H9 (cell line): ENCODE measurements at regions not wholly inside any gene's neighbourhood (a gene's known extent, or its start where the extent isn't known, plus 50 kb on each side); places are given as distances from the start of the nearest gene placed in this dataset.

Source experiments
- DNase-seq: peaks from one replicate; pipeline ENCODE4 v3.0.0-alpha.2; 2017
- H2AFZ ChIP-seq: one replicate; pipeline ENCODE4 v1.6.1; 2013; ENCODE audit warnings: mild to moderate bottlenecking, low read length, control low read depth, moderate library complexity
- H2AK5ac ChIP-seq: 2 replicates; pipeline ENCODE4 v1.6.1; 2013; ENCODE audit warnings: low read length, control low read depth, mixed read lengths; ENCODE audit not compliant: insufficient read length
- H2BK120ac ChIP-seq: one replicate; pipeline ENCODE4 v1.6.1; 2013; ENCODE audit warnings: low read depth, mild to moderate bottlenecking, low read length, control low read depth, inconsistent platforms; ENCODE audit not compliant: poor library complexity, severe bottlenecking
- H2BK12ac ChIP-seq: 2 replicates; pipeline ENCODE4 v1.6.1; 2013; ENCODE audit warnings: low read length, control low read depth, mixed read lengths, low read depth; ENCODE audit not compliant: insufficient read length
- H2BK15ac ChIP-seq: 2 replicates; pipeline ENCODE4 v1.6.1; 2013; ENCODE audit warnings: low read depth, low read length, control low read depth
- H2BK20ac ChIP-seq: one replicate; pipeline ENCODE4 v1.6.1; 2013; ENCODE audit warnings: low read depth, mild to moderate bottlenecking, low read length, control low read depth, inconsistent platforms; ENCODE audit not compliant: poor library complexity, severe bottlenecking
- H2BK5ac ChIP-seq: 2 replicates; pipeline ENCODE4 v1.6.1; 2013; ENCODE audit warnings: low read length, control low read depth, mixed read lengths; ENCODE audit not compliant: insufficient read length
- H3K14ac ChIP-seq: 2 replicates; pipeline ENCODE4 v1.6.1; 2013; ENCODE audit warnings: low read length, control low read depth; ENCODE audit not compliant: insufficient read depth
- H3K18ac ChIP-seq: 2 replicates; pipeline ENCODE4 v1.6.1; 2013; ENCODE audit warnings: low read depth, mild to moderate bottlenecking, mixed read lengths, low read length, control low read depth; ENCODE audit not compliant: insufficient read length
- H3K23ac ChIP-seq: 2 replicates; pipeline ENCODE4 v1.6.1; 2013; ENCODE audit warnings: low read length, control low read depth, mixed read lengths, low read depth; ENCODE audit not compliant: insufficient read length
- H3K23me2 ChIP-seq: 2 replicates; pipeline ENCODE4 v1.6.1; 2013; ENCODE audit warnings: low read depth, mild to moderate bottlenecking, mixed read lengths, low read length, control low read depth; ENCODE audit not compliant: insufficient read length, poor library complexity, severe bottlenecking
- H3K27ac ChIP-seq: 2 replicates; pipeline ENCODE4 v1.5.1; 2013; ENCODE audit warnings: low read length, control low read depth, mixed read lengths, low read depth; ENCODE audit not compliant: insufficient read length
- H3K27me3 ChIP-seq: 2 replicates; pipeline ENCODE4 v1.6.1; 2013; ENCODE audit warnings: low read length, control low read depth, inconsistent platforms; ENCODE audit not compliant: insufficient read depth
- H3K4ac ChIP-seq: 2 replicates; pipeline ENCODE4 v1.6.1; 2013; ENCODE audit warnings: low read depth, mild to moderate bottlenecking, control low read depth, inconsistent platforms, low read length, moderate library complexity
- H3K4me1 ChIP-seq: 2 replicates; pipeline ENCODE4 v1.6.1; 2013; ENCODE audit warnings: low read length, control low read depth, inconsistent platforms; ENCODE audit not compliant: insufficient read depth
- H3K4me2 ChIP-seq: 2 replicates; pipeline ENCODE4 v1.6.1; 2013; ENCODE audit warnings: low read length, control low read depth, mixed read lengths; ENCODE audit not compliant: insufficient read length, insufficient read depth
- H3K56ac ChIP-seq: 2 replicates; pipeline ENCODE4 v1.6.1; 2013; ENCODE audit warnings: low read depth, mild to moderate bottlenecking, mixed read lengths, low read length, control low read depth; ENCODE audit not compliant: insufficient read length
- H3K79me1 ChIP-seq: 2 replicates; pipeline ENCODE4 v1.6.1; 2013; ENCODE audit warnings: low read depth, mild to moderate bottlenecking, moderate library complexity, low read length, control low read depth, inconsistent platforms; ENCODE audit not compliant: insufficient read depth, poor library complexity, severe bottlenecking
- H3K79me2 ChIP-seq: 2 replicates; pipeline ENCODE4 v1.6.1; 2013; ENCODE audit warnings: low read length, control low read depth, inconsistent platforms; ENCODE audit not compliant: insufficient read depth
- H3K9ac ChIP-seq: 2 replicates; pipeline ENCODE4 v1.6.1; 2013; ENCODE audit warnings: low read length, control low read depth, mixed read lengths; ENCODE audit not compliant: insufficient read length; ENCODE audit errors: extremely low read depth
- H3K9me3 ChIP-seq: one replicate; pipeline ENCODE4 v1.6.1; 2013; ENCODE audit warnings: low read depth, low read length, inconsistent platforms; ENCODE audit not compliant: control insufficient read depth
- H3T11ph ChIP-seq: one replicate; pipeline ENCODE4 v1.6.1; 2013; ENCODE audit warnings: mild to moderate bottlenecking, low read length, control low read depth, inconsistent platforms
- H4K20me1 ChIP-seq: one replicate; pipeline ENCODE4 v1.6.1; 2013; ENCODE audit not compliant: control insufficient read depth, insufficient read length, insufficient read depth
- H4K5ac ChIP-seq: 2 replicates; pipeline ENCODE4 v1.6.1; 2013; ENCODE audit warnings: low read depth, mild to moderate bottlenecking, mixed read lengths, low read length, control low read depth; ENCODE audit not compliant: insufficient read length
- H4K8ac ChIP-seq: replicated peaks from 2 replicates; pipeline ENCODE4 v1.6.1; 2013; ENCODE audit warnings: low read length, control low read depth, mixed read lengths, low read depth; ENCODE audit not compliant: insufficient read length
- H4K91ac ChIP-seq: 2 replicates; pipeline ENCODE4 v1.6.1; 2013; ENCODE audit warnings: low read depth, mild to moderate bottlenecking, moderate library complexity, mixed read lengths, low read length, control low read depth; ENCODE audit not compliant: insufficient read length
- H3K27ac Mint-ChIP-seq, 3 experiments: 2 replicates in 2 of 3; 3 replicates in 1 of 3; pipeline ENCODE4 v1.8.0; 2020 to 2021; ENCODE audit warnings: mixed read lengths in 3 of 3, mild to moderate bottlenecking in 1 of 3, moderate library complexity in 1 of 3
- H3K27me3 Mint-ChIP-seq: 2 replicates; pipeline ENCODE4 v1.8.0; 2021; ENCODE audit warnings: low read depth, mild to moderate bottlenecking, moderate library complexity, mixed read lengths
- H3K36me3 Mint-ChIP-seq, 3 experiments: 2 replicates in 2 of 3; 3 replicates in 1 of 3; pipeline ENCODE4 v1.8.0; 2020 to 2021; ENCODE audit warnings: low read depth in 3 of 3, mixed read lengths in 3 of 3; ENCODE audit not compliant: insufficient read depth in 1 of 3
- H3K4me1 Mint-ChIP-seq, 2 experiments: 2 replicates each; pipeline ENCODE4 v1.8.0; 2020; ENCODE audit warnings: mixed read lengths in 2 of 2
- H3K4me3 Mint-ChIP-seq, 2 experiments: 2 replicates in 1 of 2; 3 replicates in 1 of 2; pipeline ENCODE4 v1.8.0; 2020 to 2021; ENCODE audit warnings: mild to moderate bottlenecking in 2 of 2, mixed read lengths in 2 of 2, moderate library complexity in 1 of 2
- H3K9me3 Mint-ChIP-seq, 2 experiments: 2 replicates in 1 of 2; 3 replicates in 1 of 2; pipeline ENCODE4 v1.8.0; 2020; ENCODE audit warnings: mild to moderate bottlenecking in 2 of 2, mixed read lengths in 2 of 2, moderate library complexity in 1 of 2
- WGBS: extraction: QIAGEN DNeasy Blood & Tissue Kit; methylation state at CpG from one replicate; pipeline ENCODE4 v1.1.7; 2013; ENCODE audit warnings: missing lambda C conversion rate, low lambda C conversion rate, mixed read lengths; ENCODE audit not compliant: insufficient read length; ENCODE audit errors: extremely low coverage; 5-methylcytosine and 5-hydroxymethylcytosine counted together
- TF ChIP-seq, protein P1 (sequence below): fragments of 200-600 bp; sonication (generic); conservative IDR thresholded peaks from 3 replicates; pipeline ENCODE4 v1.8.0; 2021; ENCODE audit warnings: antibody characterized with exemption, mild to moderate bottlenecking

- WGBS, result no CpG with 5 or more reads among the region's 11 CpGs
These were observed 73.0 kb upstream of the ADGRG2 start for GRCh38 chrX:19195243-19195610.

More at GRCh38 chrX:19195243-19195610, 73.0 kb upstream of the ADGRG2 start:
- H3K27me3 ChIP-seq, result 0 out of 2 replicates have a peak, but pooled peaks cover 2% of the 10 kb centered on the region
- H2AFZ ChIP-seq, result no peak overlapping the region
- H3K23ac ChIP-seq, result no peak overlapping the region
- H2BK15ac ChIP-seq, result no peak overlapping the region
- Mint-ChIP-seq H3K4me1 (peaks cover 0 to 2% of the 10 kb centered on the region in 2 experiments; a peak in 1 of 4 replicates), H3K27me3 (peaks cover 2% of the 10 kb centered on the region), H3K36me3 (peaks cover 0 to 5% (median 2%) of the 10 kb centered on the region in 3 experiments; a peak in 5 of 7 replicates), H3K4me3 (no peak overlapping the region), H3K27ac (no peak overlapping the region), H3K9me3 (peaks cover 71 to 82% of the 10 kb centered on the region in 2 experiments)
- H3K27ac ChIP-seq, result no peak overlapping the region
- H3K14ac ChIP-seq, result no peak overlapping the region
- no peak overlapping the region for H4K8ac ChIP-seq
- H3T11ph ChIP-seq, result no peak overlapping the region
- no peak overlapping the region for H4K5ac ChIP-seq
- H3K18ac ChIP-seq, result no peak overlapping the region
- no peak overlapping the region for H3K4me2 ChIP-seq
- H3K9me3 ChIP-seq, result peaks cover 29% of the 10 kb centered on the region
- no peak overlapping the region for H2AK5ac ChIP-seq
- no peak overlapping the region for H3K9ac ChIP-seq
- no peak overlapping the region for H2BK20ac ChIP-seq
- H4K91ac ChIP-seq, result no peak overlapping the region
- H3K79me2 ChIP-seq, result no peaks in the 10 kb centered on the region
- no peaks in the 10 kb centered on the region for H3K4me1 ChIP-seq
- H2BK12ac ChIP-seq, result no peak overlapping the region
- no peak overlapping the region for H3K56ac ChIP-seq
- no peak for DNase-seq
- H3K23me2 ChIP-seq, result no peaks in the 10 kb centered on the region
- H2BK5ac ChIP-seq, result no peak overlapping the region
- H3K79me1 ChIP-seq, result no peaks in the 10 kb centered on the region
- no peak overlapping the region for H3K4ac ChIP-seq
- H2BK120ac ChIP-seq, result no peak overlapping the region
- no peaks in the 10 kb centered on the region for H4K20me1 ChIP-seq
- TF ChIP-seq, protein P1, sequence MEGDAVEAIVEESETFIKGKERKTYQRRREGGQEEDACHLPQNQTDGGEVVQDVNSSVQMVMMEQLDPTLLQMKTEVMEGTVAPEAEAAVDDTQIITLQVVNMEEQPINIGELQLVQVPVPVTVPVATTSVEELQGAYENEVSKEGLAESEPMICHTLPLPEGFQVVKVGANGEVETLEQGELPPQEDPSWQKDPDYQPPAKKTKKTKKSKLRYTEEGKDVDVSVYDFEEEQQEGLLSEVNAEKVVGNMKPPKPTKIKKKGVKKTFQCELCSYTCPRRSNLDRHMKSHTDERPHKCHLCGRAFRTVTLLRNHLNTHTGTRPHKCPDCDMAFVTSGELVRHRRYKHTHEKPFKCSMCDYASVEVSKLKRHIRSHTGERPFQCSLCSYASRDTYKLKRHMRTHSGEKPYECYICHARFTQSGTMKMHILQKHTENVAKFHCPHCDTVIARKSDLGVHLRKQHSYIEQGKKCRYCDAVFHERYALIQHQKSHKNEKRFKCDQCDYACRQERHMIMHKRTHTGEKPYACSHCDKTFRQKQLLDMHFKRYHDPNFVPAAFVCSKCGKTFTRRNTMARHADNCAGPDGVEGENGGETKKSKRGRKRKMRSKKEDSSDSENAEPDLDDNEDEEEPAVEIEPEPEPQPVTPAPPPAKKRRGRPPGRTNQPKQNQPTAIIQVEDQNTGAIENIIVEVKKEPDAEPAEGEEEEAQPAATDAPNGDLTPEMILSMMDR, result no peak
